PC-9 (cell line): ENCODE measurements at regions not wholly inside any gene's neighbourhood (a gene's known extent, or its start where the extent isn't known, plus 50 kb on each side); places are given as distances from the start of the nearest gene placed in this dataset.

Experiments used
- BruUV-seq: library from RNA; stranded (reverse); fragments of 400-500 nt; replicated peaks from 2 replicates; lab custom pipeline; 2021; lab: Mats Ljungman, UMichigan
- CTCF ChIA-PET: fragments of 300-600 bp; sonication (Branson Sonifier 250); formaldehyde crosslinking; loops from one replicate; lab custom pipeline; 2022; ENCODE audit warnings: antibody characterized with exemption; lab: Charles Lee
- POLR2A ChIA-PET: fragments of 300-600 bp; sonication (Branson Sonifier 250); formaldehyde crosslinking; loops from one replicate; lab custom pipeline; 2022; ENCODE audit warnings: antibody characterized with exemption; ENCODE audit not compliant: unreplicated experiment; lab: Charles Lee
- DNase-seq, 2 experiments: peaks; one replicate each; pipeline versions ENCODE4 v3.0.0 to v3.0.0-alpha.2; 2015 to 2022; ENCODE audit warnings: mixed read lengths in 1 of 2
- H2AFZ ChIP-seq: fragments of 200-600 bp; sonication (generic); 2 replicates; pipeline ENCODE4 v1.8.1; 2017; ENCODE audit warnings: antibody characterized with exemption
- H3F3A ChIP-seq: fragments of 200-600 bp; sonication (generic); 2 replicates; pipeline ENCODE4 v1.8.1; 2017; ENCODE audit warnings: antibody characterized with exemption, mild to moderate bottlenecking, low read depth; ENCODE audit not compliant: insufficient read depth
- H3K27ac ChIP-seq: fragments of 200-600 bp; sonication (generic); 2 replicates; pipeline ENCODE4 v1.6.1; 2016; ENCODE audit warnings: mixed run types
- H3K27me3 ChIP-seq: fragments of 200-600 bp; sonication (generic); 2 replicates; pipeline ENCODE4 v1.6.1; 2016; ENCODE audit warnings: low read depth, mixed run types; ENCODE audit not compliant: insufficient read depth
- H3K36me3 ChIP-seq: fragments of 200-600 bp; sonication (generic); 2 replicates; pipeline ENCODE4 v1.6.1; 2016; ENCODE audit warnings: low read depth, mixed run types
- H3K4me1 ChIP-seq: fragments of 200-600 bp; sonication (generic); replicated peaks from 2 replicates; pipeline ENCODE4 v1.6.1; 2016; ENCODE audit warnings: mixed run types; ENCODE audit not compliant: insufficient read depth
- H3K4me2 ChIP-seq: fragments of 200-600 bp; sonication (generic); 2 replicates; pipeline ENCODE4 v1.6.1; 2017; ENCODE audit warnings: mixed run types
- H3K4me3 ChIP-seq: fragments of 200-600 bp; sonication (generic); 2 replicates; pipeline ENCODE4 v1.6.1; 2016; ENCODE audit warnings: mixed run types
- H3K79me2 ChIP-seq: fragments of 200-600 bp; sonication (generic); 2 replicates; pipeline ENCODE4 v1.6.1; 2017; ENCODE audit warnings: low read depth, mixed run types
- H3K9me2 ChIP-seq: fragments of 200-600 bp; sonication (generic); 2 replicates; pipeline ENCODE4 v1.8.1; 2017; ENCODE audit warnings: mild to moderate bottlenecking; ENCODE audit not compliant: insufficient read depth
- H3K9me3 ChIP-seq: fragments of 200-600 bp; sonication (generic); 2 replicates; pipeline ENCODE4 v1.8.1; 2016; ENCODE audit warnings: low read depth; ENCODE audit not compliant: insufficient read depth
- H4K20me1 ChIP-seq: fragments of 200-600 bp; sonication (generic); 2 replicates; pipeline ENCODE4 v1.8.1; 2017; ENCODE audit not compliant: insufficient read depth
- CTCF ChIP-seq: fragments of 200-600 bp; sonication (generic); conservative IDR thresholded peaks from 2 replicates; pipeline ENCODE4 v1.6.1; 2017; ENCODE audit warnings: mixed run types, antibody characterized with exemption, mild to moderate bottlenecking, moderate library complexity
- EZH2 ChIP-seq: fragments of 200-600 bp; sonication (generic); IDR thresholded peaks from 2 replicates; pipeline ENCODE4 v1.8.0; 2017; ENCODE audit warnings: antibody characterized with exemption, low read depth
- intact Hi-C: fragments of 100-400 bp; cut with micrococcal nuclease; formaldehyde crosslinking; loops from one replicate; pipeline ENCODE4 v1.10.0; 2022; ENCODE audit not compliant: unreplicated experiment

GRCh38 chr3:164326714-164327113 is 751.6 kb downstream of the SI start:
- H3K36me3 ChIP-seq: no peaks in the 10 kb centered on the region
- ChIA-PET POLR2A (no interaction called here), CTCF (no interaction called here)
- H3K9me3 ChIP-seq: no peaks in the 10 kb centered on the region
- no TSS peak for BruUV-seq
- H3K4me1 ChIP-seq: no peaks in the 10 kb centered on the region
- no peak overlapping the region for H2AFZ ChIP-seq
- H3K27ac ChIP-seq: no peak overlapping the region
- no peak for DNase-seq
- TF ChIP-seq CTCF (no peak), EZH2 (no peak)
- no peak overlapping the region for H3K4me2 ChIP-seq
- intact Hi-C loops: no loop called here
- H3K79me2 ChIP-seq: no peaks in the 10 kb centered on the region
- no peaks in the 10 kb centered on the region for H4K20me1 ChIP-seq
- no peak overlapping the region for H3K4me3 ChIP-seq
- no peaks in the 10 kb centered on the region for H3K27me3 ChIP-seq
- no peaks in the 10 kb centered on the region for H3F3A ChIP-seq
- no peaks in the 10 kb centered on the region for H3K9me2 ChIP-seq

GRCh38 chr3:164320962-164321361 is 757.3 kb downstream of the SI start:
- no peaks in the 10 kb centered on the region for H3F3A ChIP-seq
- TF ChIP-seq EZH2 (no peak), CTCF (no peak)
- POLR2A ChIA-PET: no interaction called here
- H3K79me2 ChIP-seq: no peaks in the 10 kb centered on the region
- H2AFZ ChIP-seq: no peak overlapping the region
- no peaks in the 10 kb centered on the region for H3K27me3 ChIP-seq
- no peak overlapping the region for H3K4me3 ChIP-seq
- H3K9me3 ChIP-seq: no peaks in the 10 kb centered on the region
- H3K27ac ChIP-seq: no peak overlapping the region
- no peak overlapping the region for H3K4me2 ChIP-seq
- DNase-seq: no peak
- BruUV-seq: no TSS peak
- no peaks in the 10 kb centered on the region for H3K4me1 ChIP-seq
- no peaks in the 10 kb centered on the region for H4K20me1 ChIP-seq
- CTCF ChIA-PET: no interaction called here
- intact Hi-C loops: no loop called here
- no peaks in the 10 kb centered on the region for H3K9me2 ChIP-seq
- no peaks in the 10 kb centered on the region for H3K36me3 ChIP-seq

- no peak for DNase-seq
- BruUV-seq: no TSS peak
- H3K36me3 ChIP-seq: no peaks in the 10 kb centered on the region
- no peaks in the 10 kb centered on the region for H3K9me2 ChIP-seq
- no peaks in the 10 kb centered on the region for H4K20me1 ChIP-seq
- no peak overlapping the region for H3K4me2 ChIP-seq
- TF ChIP-seq CTCF: no peak
- TF ChIP-seq EZH2: no peak
- H3K27me3 ChIP-seq: no peaks in the 10 kb centered on the region
- ChIA-PET POLR2A (no interaction called here), CTCF (no interaction called here)
- no peaks in the 10 kb centered on the region for H3K9me3 ChIP-seq
- H3K79me2 ChIP-seq: no peaks in the 10 kb centered on the region
- intact Hi-C loops: loop anchor here (10.0 kb wide), 1 partner anchor 1499 kb away; no protein-coding TSS in a partner anchor
- no peak overlapping the region for H3K27ac ChIP-seq
- H3K4me1 ChIP-seq: no peaks in the 10 kb centered on the region
- H3K4me3 ChIP-seq: no peak overlapping the region
- no peaks in the 10 kb centered on the region for H3F3A ChIP-seq
- no peak overlapping the region for H2AFZ ChIP-seq
Observed at GRCh38 chr3:164306042-164306441, 772.3 kb downstream of the SI start.
